Mesenchymal stem cell (in vitro differentiated cells and primary cell): ENCODE measurements at regions not wholly inside any gene's neighbourhood (a gene's known extent, or its start where the extent isn't known, plus 50 kb on each side); places are given as distances from the start of the nearest gene placed in this dataset.
A peak's percentile ranks its signal among the peaks of the same experiment; 100 is the strongest.

Experiments
- DNase-seq: peaks from one replicate; pipeline ENCODE4 v3.0.0-alpha.2; 2013
- H2AFZ ChIP-seq: one replicate; pipeline ENCODE4 v1.6.1; 2013; ENCODE audit warnings: low read depth, mild to moderate bottlenecking, control low read depth, inconsistent platforms, low read length, moderate library complexity
- H2AK5ac ChIP-seq: 2 replicates; pipeline ENCODE4 v1.6.1; 2013; ENCODE audit warnings: low read length, moderate library complexity, mild to moderate bottlenecking, inconsistent platforms; ENCODE audit not compliant: severe bottlenecking
- H2BK120ac ChIP-seq: one replicate; pipeline ENCODE4 v1.6.1; 2013; ENCODE audit warnings: low read depth, mild to moderate bottlenecking, inconsistent platforms, low read length, moderate library complexity
- H2BK12ac ChIP-seq, 2 experiments: one replicate each; pipeline ENCODE4 v1.6.1; 2013; ENCODE audit warnings: inconsistent platforms in 2 of 2, low read length in 2 of 2, mild to moderate bottlenecking in 2 of 2, moderate library complexity in 2 of 2, control low read depth in 1 of 2
- H2BK15ac ChIP-seq: one replicate; pipeline ENCODE4 v1.6.1; 2013; ENCODE audit warnings: mild to moderate bottlenecking, low read depth, inconsistent platforms; ENCODE audit not compliant: poor library complexity, severe bottlenecking
- H2BK5ac ChIP-seq: 2 replicates; pipeline ENCODE4 v1.6.1; 2013; ENCODE audit warnings: low read depth, mild to moderate bottlenecking, low read length, control low read depth, inconsistent platforms; ENCODE audit not compliant: poor library complexity, severe bottlenecking
- H3K14ac ChIP-seq, 2 experiments: one replicate each; pipeline ENCODE4 v1.6.1; 2013; ENCODE audit warnings: inconsistent platforms in 2 of 2, low read length in 2 of 2, control low read depth in 1 of 2, mild to moderate bottlenecking in 1 of 2, moderate library complexity in 1 of 2
- H3K18ac ChIP-seq, 2 experiments: one replicate each; pipeline ENCODE4 v1.6.1; 2013; ENCODE audit warnings: inconsistent platforms in 2 of 2, low read length in 2 of 2, control low read depth in 1 of 2, low read depth in 1 of 2, mild to moderate bottlenecking in 1 of 2
- H3K23ac ChIP-seq, 2 experiments: one replicate each; pipeline ENCODE4 v1.6.1; 2013; ENCODE audit warnings: inconsistent platforms in 2 of 2, low read length in 2 of 2, mild to moderate bottlenecking in 2 of 2, moderate library complexity in 2 of 2, control low read depth in 1 of 2
- H3K27ac ChIP-seq: 2 replicates; pipeline ENCODE4 v1.5.1; 2013; ENCODE audit warnings: mild to moderate bottlenecking, moderate library complexity, low read length, control low read depth, inconsistent platforms; ENCODE audit not compliant: poor library complexity, severe bottlenecking
- H3K27me3 ChIP-seq, 2 experiments: 2 replicates each; pipeline versions ENCODE4 v1.6.1 to v1.7.0; 2013; ENCODE audit warnings: low read length in 2 of 2, mild to moderate bottlenecking in 2 of 2, moderate library complexity in 2 of 2, control low read depth in 1 of 2, inconsistent platforms in 1 of 2; ENCODE audit not compliant: control insufficient read depth in 1 of 2, insufficient read depth in 1 of 2
- H3K36me3 ChIP-seq, 2 experiments: 2 replicates each; pipeline versions ENCODE4 v1.6.1 to v1.7.0; 2013; ENCODE audit warnings: low read length in 2 of 2, control low read depth in 1 of 2, inconsistent platforms in 1 of 2, low read depth in 1 of 2, mild to moderate bottlenecking in 1 of 2; ENCODE audit not compliant: insufficient read depth in 2 of 2, control insufficient read depth in 1 of 2
- H3K4ac ChIP-seq, 2 experiments: one replicate each; pipeline ENCODE4 v1.6.1; 2013; ENCODE audit warnings: inconsistent platforms in 2 of 2, low read length in 2 of 2, mild to moderate bottlenecking in 2 of 2, moderate library complexity in 2 of 2, control low read depth in 1 of 2, low read depth in 1 of 2
- H3K4me1 ChIP-seq: 2 replicates; pipeline ENCODE4 v1.6.1; 2013; ENCODE audit warnings: low read depth, low read length, control low read depth; ENCODE audit not compliant: control insufficient read depth, insufficient read depth
- H3K4me2 ChIP-seq: 2 replicates; pipeline ENCODE4 v1.6.1; 2013; ENCODE audit warnings: low read length, mild to moderate bottlenecking, inconsistent platforms; ENCODE audit not compliant: poor library complexity, severe bottlenecking
- H3K4me3 ChIP-seq, 2 experiments: 2 replicates each; pipeline versions ENCODE4 v1.5.1 to v1.7.0; 2013; ENCODE audit warnings: low read length in 2 of 2, mild to moderate bottlenecking in 2 of 2, control low read depth in 1 of 2, low read depth in 1 of 2; ENCODE audit not compliant: insufficient read depth in 1 of 2
- H3K79me1 ChIP-seq: replicated peaks from 2 replicates; pipeline ENCODE4 v1.6.1; 2013; ENCODE audit warnings: mild to moderate bottlenecking, control low read depth, low read length, inconsistent platforms; ENCODE audit not compliant: poor library complexity, severe bottlenecking
- H3K9ac ChIP-seq: 2 replicates; pipeline ENCODE4 v1.7.0; 2013; ENCODE audit warnings: mild to moderate bottlenecking, low read length, moderate library complexity
- H3K9me3 ChIP-seq: 2 replicates; pipeline ENCODE4 v1.7.0; 2013; ENCODE audit warnings: mild to moderate bottlenecking, low read length; ENCODE audit not compliant: control insufficient read depth
- H4K8ac ChIP-seq: one replicate; pipeline ENCODE4 v1.6.1; 2013; ENCODE audit warnings: inconsistent platforms, mild to moderate bottlenecking, low read length, moderate library complexity
- H4K91ac ChIP-seq: one replicate; pipeline ENCODE4 v1.6.1; 2013; ENCODE audit warnings: mild to moderate bottlenecking, low read length, inconsistent platforms
- WGBS: methylation state at CpG from one replicate; pipeline ENCODE4 v1.1.7; 2013; ENCODE audit warnings: mixed read lengths; 5-methylcytosine and 5-hydroxymethylcytosine counted together

GRCh38 chr10:90313576-90314325 lies 544.1 kb downstream of the HTR7 start:
- 60% methylated on average over 1 of the region's 3 CpGs for WGBS
- H3K23ac ChIP-seq, result no peak overlapping the region
- H3K18ac ChIP-seq, result no peak overlapping the region
- no peak overlapping the region for H2BK15ac ChIP-seq
- peak overlapping the region in 1 of 2 experiments; percentile 27 for H3K4me3 ChIP-seq
- no peak overlapping the region for H2BK120ac ChIP-seq
- no peaks in the 10 kb centered on the region for H3K36me3 ChIP-seq
- no peaks in the 10 kb centered on the region for H3K79me1 ChIP-seq
- H3K9ac ChIP-seq, result peak overlapping the region; percentile 25
- peaks cover 3% of the 10 kb centered on the region for H3K4me1 ChIP-seq
- H3K27ac ChIP-seq, result no peak overlapping the region
- no peak overlapping the region for H2AFZ ChIP-seq
- H4K91ac ChIP-seq, result no peak overlapping the region
- H3K4me2 ChIP-seq, result no peak overlapping the region
- no peak overlapping the region for H3K4ac ChIP-seq
- no peak overlapping the region for H2BK12ac ChIP-seq
- peak; percentile 37 for DNase-seq
- no peak overlapping the region for H2AK5ac ChIP-seq
- H3K27me3 ChIP-seq, result no peaks in the 10 kb centered on the region
- H2BK5ac ChIP-seq, result no peak overlapping the region
- H3K14ac ChIP-seq, result no peak overlapping the region
- peaks cover 3% of the 10 kb centered on the region for H3K9me3 ChIP-seq
- no peak overlapping the region for H4K8ac ChIP-seq

DNA sequence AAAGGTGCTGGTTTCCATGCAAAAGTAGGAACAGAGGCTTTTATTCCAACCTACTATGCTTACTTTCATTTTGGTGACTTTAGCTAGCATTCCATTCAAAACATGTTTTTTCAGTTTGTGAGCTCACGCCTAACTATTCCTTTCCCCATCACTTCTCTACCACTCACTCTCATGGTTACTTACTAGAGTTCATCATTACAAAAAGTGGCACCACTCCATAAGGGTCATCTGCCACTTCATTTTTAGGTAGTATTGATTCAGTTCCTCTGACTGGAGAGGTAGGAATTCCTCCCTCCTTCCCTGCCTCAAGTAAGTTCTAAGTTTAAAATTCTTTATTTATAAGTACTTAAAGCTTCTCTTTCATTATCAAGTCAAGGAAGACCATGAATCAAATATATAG lies 543.1 kb downstream of the HTR7 start:
- Histone ChIP-seq H3K27ac (no peak overlapping the region), H4K8ac (no peak overlapping the region), H2BK15ac (no peak overlapping the region), H3K4me3 (peak overlapping the region in 1 of 2 experiments; percentile 27), H3K4me1 (peaks cover 5% of the 10 kb centered on the region), H3K36me3 (no peaks in the 10 kb centered on the region), H3K18ac (no peak overlapping the region), H4K91ac (no peak overlapping the region), H3K9me3 (no peaks in the 10 kb centered on the region), H2BK120ac (no peak overlapping the region), H3K4ac (no peak overlapping the region), H3K14ac (no peak overlapping the region), H3K79me1 (no peaks in the 10 kb centered on the region), H2BK12ac (no peak overlapping the region), H2AFZ (no peak overlapping the region), H2BK5ac (no peak overlapping the region), H3K27me3 (no peaks in the 10 kb centered on the region), H3K9ac (peak overlapping the region; percentile 25), H3K23ac (no peak overlapping the region), H2AK5ac (no peak overlapping the region), H3K4me2 (no peak overlapping the region)
- 95% methylated on average over 1 of the region's 1 CpG for WGBS
- DNase-seq, result no peak

DNA sequence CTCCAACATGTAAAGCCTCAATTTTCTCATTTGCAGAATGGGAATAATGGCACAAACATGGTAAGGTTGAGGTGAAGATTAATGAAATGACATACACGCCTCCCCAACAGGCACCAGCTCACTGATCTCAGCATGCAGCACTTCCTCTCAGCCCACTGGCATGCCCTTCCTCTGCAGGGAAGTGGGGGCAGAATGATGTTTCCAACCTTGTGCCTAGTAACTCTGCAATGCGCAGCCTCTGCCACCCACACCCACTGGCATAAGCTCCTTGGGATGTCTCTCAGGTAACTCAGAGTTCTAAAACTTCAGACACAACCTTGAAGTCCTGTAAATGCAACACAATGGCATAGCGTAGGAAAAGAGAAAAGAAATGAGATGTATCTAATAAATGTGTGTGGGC lies 540.7 kb downstream of the HTR7 start:
- Histone ChIP-seq H4K8ac (no peak overlapping the region), H3K23ac (no peak overlapping the region), H3K9me3 (no peaks in the 10 kb centered on the region), H2AK5ac (no peak overlapping the region), H3K9ac (no peak overlapping the region), H2BK120ac (no peak overlapping the region), H3K4me2 (no peak overlapping the region), H3K4ac (no peak overlapping the region), H3K18ac (no peak overlapping the region), H3K79me1 (no peaks in the 10 kb centered on the region), H2AFZ (no peak overlapping the region), H3K27me3 (no peaks in the 10 kb centered on the region), H2BK12ac (no peak overlapping the region), H2BK5ac (no peak overlapping the region), H3K36me3 (no peaks in the 10 kb centered on the region), H3K14ac (no peak overlapping the region), H3K27ac (no peak overlapping the region), H3K4me1 (peaks cover 8% of the 10 kb centered on the region), H3K4me3 (no peak overlapping the region), H2BK15ac (no peak overlapping the region), H4K91ac (no peak overlapping the region)
- 93% methylated on average over 3 of the region's 3 CpGs for WGBS
- no peak for DNase-seq

DNA sequence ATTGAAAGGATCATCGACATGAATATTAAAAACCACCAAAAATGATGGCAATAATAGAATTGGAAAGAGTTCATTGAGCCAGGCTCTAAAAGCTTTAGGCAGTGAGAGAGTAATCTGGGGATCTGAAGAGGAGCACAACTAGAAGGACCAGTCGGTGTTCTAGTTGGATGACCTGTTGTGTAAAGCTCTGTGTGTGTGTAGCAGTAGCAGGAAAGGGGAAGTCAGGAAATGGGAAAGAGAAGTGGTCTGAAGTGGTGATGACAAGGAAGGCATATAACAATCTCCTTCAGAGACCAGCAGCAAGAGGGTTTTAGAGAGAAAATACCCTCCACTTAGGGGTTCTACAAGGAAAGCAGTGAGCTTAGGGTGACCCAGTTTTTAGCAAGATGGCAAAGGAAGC lies 539.2 kb downstream of the HTR7 start:
- H3K79me1 ChIP-seq, result no peaks in the 10 kb centered on the region
- no peak overlapping the region for H4K91ac ChIP-seq
- peak overlapping the region; percentile 86 for H3K27ac ChIP-seq
- no peak overlapping the region for H2BK5ac ChIP-seq
- no peak overlapping the region for H3K4me2 ChIP-seq
- no peak overlapping the region for H3K9ac ChIP-seq
- WGBS, result 64% methylated on average over 2 of the region's 2 CpGs
- H2BK15ac ChIP-seq, result no peak overlapping the region
- H3K36me3 ChIP-seq, result no peaks in the 10 kb centered on the region
- H3K27me3 ChIP-seq, result no peaks in the 10 kb centered on the region
- no peak overlapping the region for H3K14ac ChIP-seq
- no peak overlapping the region for H4K8ac ChIP-seq
- no peaks in the 10 kb centered on the region for H3K9me3 ChIP-seq
- no peak overlapping the region for H2BK120ac ChIP-seq
- peak overlapping the region in 1 of 2 experiments; percentile 89 for H2BK12ac ChIP-seq
- H3K23ac ChIP-seq, result no peak overlapping the region
- peaks cover 8% of the 10 kb centered on the region for H3K4me1 ChIP-seq
- peak overlapping the region; percentile 79 for H2AK5ac ChIP-seq
- no peak overlapping the region for H2AFZ ChIP-seq
- no peak for DNase-seq
- H3K4ac ChIP-seq, result no peak overlapping the region
- no peak overlapping the region for H3K4me3 ChIP-seq
- peak overlapping the region in 1 of 2 experiments; percentile 17 for H3K18ac ChIP-seq
